Stomach (tissue), 4 donors: ENCODE measurements at regions not wholly inside any gene's neighbourhood (a gene's known extent, or its start where the extent isn't known, plus 50 kb on each side); places are given as distances from the start of the nearest gene placed in this dataset.

Experiments used
- EP300 ChIP-seq: sonication (generic); formaldehyde crosslinking; IDR thresholded peaks from one replicate; pipeline ENCODE4 v1.6.1; 2017; ENCODE audit warnings: antibody characterized with exemption
- POLR2A ChIP-seq, 4 donors: fragments of 450-650 bp; IDR thresholded peaks; one replicate each; pipeline ENCODE4 v1.6.1; 2016; ENCODE audit warnings: antibody characterized with exemption in 4 of 4, control low read depth in 2 of 4, mild to moderate bottlenecking in 1 of 4, moderate library complexity in 1 of 4
- TF ChIP-seq, protein P1 (sequence below), 7 experiments: fragments of 450-650 bp in 4 of 7; fragments of 200-600 bp in 3 of 7; sonication (generic) in 3 of 7; IDR thresholded peaks; one replicate each; pipeline ENCODE4 v1.5.1; 2016 to 2019; ENCODE audit warnings: antibody characterized with exemption in 7 of 7, control low read depth in 2 of 7, mild to moderate bottlenecking in 1 of 7

DNA sequence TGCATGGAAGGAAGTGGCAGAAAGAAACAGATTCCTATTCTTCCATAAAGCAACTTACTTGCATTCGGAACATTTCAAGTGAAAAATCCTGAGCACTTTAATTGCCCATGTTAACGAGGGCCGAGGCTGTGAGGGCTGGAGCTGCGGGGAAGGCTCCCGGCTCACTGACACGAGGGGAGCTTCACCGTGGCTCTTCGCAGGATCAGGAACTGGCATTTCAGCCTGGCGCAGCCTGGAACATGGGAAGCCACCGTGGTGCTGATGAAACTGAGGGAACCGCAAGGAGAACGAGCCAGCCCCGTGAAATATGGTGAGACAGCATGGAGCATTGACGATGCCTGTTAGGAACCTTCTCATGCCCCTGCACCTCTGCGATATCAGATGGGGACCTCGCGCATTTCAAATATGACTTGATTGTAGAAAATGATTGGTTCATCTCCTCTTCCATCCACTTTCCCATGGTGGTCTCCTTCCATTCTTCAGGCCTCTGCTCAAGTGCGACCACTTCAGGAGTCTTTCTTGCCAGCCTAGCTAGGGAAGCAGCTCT, 236.9 kb downstream of the TBXT start:
- TF ChIP-seq, protein P1, sequence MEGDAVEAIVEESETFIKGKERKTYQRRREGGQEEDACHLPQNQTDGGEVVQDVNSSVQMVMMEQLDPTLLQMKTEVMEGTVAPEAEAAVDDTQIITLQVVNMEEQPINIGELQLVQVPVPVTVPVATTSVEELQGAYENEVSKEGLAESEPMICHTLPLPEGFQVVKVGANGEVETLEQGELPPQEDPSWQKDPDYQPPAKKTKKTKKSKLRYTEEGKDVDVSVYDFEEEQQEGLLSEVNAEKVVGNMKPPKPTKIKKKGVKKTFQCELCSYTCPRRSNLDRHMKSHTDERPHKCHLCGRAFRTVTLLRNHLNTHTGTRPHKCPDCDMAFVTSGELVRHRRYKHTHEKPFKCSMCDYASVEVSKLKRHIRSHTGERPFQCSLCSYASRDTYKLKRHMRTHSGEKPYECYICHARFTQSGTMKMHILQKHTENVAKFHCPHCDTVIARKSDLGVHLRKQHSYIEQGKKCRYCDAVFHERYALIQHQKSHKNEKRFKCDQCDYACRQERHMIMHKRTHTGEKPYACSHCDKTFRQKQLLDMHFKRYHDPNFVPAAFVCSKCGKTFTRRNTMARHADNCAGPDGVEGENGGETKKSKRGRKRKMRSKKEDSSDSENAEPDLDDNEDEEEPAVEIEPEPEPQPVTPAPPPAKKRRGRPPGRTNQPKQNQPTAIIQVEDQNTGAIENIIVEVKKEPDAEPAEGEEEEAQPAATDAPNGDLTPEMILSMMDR (IDR thresholded peaks at IDR 0.05), result no peak
- TF ChIP-seq POLR2A (IDR thresholded peaks at IDR 0.05) (no peak), EP300 (no peak)
